ENCODE measurements at regions not wholly inside any gene's neighbourhood (a gene's known extent, or its start where the extent isn't known, plus 50 kb on each side); places are given as distances from the start of the nearest gene placed in this dataset.

DNA sequence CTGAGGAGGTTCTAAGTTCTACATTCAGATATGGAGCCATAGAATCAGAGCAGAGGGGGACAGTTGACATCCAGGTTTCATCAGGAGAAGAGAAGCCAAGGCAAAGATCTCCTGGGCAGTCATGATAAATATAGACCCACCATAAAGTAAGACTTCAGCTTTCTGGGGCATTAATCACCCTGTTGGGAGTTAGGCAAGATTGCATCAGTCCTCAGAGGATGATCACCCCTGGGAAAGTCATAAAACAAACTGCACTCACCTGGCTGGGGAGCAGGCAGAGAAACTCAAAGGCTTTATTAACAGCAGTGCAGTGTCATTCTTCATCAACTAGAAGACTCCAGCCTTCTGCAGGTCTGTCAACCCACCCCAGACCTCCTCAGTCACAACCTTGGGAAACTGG is 301.3 kb upstream of the JARID2 start:
- DNase-seq (ENCODE audit: low spot score): no peak

DNA sequence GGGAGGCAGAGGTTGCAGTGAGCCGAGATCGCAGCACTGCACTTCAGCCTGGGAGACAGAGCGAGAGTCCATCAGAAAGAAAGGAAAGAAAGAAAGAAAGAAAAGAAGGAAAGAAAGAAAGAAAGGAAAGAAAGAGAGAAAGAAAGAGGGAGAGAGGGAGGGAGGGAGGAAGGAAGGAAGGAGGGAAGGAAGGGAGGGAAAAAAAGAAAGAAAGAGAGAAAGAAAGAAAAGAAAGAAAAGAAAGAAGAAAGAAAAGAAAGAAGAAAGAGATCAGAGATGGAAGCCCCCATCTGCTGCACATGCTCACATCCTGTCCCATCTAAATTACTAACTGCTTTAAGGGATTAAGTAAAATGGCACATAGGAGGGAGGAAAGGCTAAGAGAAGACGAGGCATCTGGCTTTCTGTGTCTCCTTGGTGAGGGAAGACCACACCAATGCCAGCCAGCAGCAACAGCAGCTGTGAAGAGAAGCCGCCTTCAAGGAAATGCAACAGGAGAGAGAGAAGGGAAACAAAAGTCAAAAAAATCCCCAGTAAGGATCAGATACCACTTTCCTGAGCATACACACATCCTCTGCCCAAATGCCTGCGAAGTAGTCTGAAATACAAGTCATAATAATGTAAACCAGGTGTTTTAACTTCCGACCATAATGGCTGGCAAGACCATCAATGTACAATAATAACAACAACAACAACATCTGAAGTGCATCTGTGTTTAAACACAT is 300.2 kb upstream of the JARID2 start:
- no peak for DNase-seq (ENCODE audit: low spot score)

DNA sequence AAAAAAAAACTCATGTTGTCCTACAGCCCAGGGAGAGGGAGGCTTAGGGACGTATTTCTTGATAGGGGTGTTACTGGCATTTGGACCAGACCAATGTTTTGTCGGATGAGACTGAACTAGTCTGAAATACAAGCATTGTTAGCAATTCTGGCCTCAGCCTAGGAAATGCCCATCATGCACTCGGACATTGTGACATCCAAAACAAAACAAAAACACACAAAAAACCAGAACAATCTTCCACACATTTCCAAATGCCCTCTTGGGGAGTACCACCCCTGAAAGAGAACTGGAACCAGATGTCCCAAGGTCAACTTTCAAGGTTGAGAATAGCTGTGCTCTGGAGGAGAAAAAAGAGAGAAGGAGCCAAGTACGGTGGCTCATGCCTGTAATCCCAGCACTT is 299.1 kb upstream of the JARID2 start:
- no peak for DNase-seq (ENCODE audit: low spot score)

DNA sequence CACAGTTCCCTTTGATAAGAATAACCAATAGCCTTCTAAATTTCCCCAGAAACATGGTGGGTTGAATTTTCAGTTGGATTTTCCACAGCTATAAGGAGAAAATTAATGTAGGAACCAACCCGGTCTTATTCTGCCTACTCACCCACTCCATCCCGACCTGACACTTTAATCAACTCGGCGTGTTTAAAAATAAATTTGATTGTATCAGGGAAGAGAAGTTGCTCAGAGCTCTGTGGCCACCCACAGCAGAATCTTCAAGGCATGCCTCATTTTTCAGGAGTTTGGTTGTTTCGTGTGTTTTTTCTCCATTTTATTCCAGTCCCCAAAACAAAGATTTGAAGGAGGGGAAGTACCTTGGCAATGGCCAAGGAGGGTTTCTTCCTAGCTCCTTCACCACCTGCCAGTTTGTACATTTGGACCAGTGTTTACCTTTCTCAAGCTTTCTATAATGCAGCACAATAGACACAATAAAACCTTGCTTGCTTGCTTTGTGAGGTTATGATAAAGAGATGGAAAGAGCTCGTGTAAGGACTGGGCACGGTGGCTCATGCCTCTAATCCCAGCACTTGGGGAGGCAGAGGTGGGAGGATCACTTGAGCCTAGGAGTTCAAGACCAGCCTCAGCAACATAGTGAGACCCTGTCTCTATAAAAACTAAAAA is 297.2 kb upstream of the JARID2 start:
- DNase-seq (ENCODE audit: low spot score): no peak

DNA sequence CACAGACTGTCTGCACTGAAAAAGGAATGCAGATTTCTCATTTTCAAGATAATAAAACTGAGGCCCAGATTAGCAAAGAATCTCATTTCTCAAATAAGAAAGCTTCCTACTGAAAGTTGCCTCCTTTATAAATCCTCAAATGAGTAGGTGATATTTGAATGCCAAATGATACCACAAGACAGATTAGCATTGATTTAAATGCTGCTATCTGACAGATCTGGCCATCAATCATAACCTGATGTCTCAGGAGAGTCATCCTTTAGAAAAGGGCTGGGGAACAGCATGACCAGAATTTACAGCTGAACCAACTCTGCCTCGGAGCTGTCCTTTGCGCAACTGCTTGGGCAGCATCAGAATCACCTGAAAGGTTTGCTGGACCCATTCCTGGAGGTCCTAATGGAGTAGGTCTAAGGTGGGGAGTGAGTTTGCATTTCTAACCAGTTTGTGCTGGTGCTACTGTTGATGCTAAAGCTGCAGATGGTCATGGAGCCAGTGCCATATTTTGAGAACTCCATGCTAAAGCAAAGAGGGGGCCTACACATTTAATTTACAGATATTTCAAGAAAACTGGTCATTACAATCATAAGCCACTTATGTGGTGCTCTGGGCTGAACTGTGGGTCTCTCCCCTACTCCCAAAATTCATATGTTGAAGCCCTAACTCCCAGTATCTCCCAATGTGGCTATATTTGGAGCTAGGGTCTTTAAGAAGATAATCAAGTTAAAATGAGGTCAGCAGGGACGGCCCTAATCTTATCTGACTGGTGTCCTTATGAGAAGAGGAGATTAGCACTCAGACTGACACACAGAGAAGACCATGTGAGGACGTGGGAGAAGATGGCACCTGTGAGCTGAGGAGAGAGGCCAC is 295.5 kb upstream of the JARID2 start:
- no peak for DNase-seq (ENCODE audit: low spot score)

DNA sequence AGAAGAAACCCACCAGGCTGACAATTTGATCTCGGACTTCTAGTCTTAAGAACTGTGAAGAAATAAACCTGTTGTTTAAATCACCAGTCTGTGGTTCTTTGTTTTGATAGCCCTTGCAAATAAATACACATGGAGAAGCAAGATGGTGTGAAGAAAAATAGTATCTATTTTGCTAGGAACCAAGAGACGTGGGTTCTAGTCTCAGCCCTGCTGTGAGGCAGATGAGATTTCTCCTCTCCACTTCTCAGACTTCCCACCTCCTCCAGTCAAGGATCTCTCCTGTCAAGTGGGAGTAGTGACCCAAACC is 294.9 kb upstream of the JARID2 start:
- no peak for DNase-seq (ENCODE audit: low spot score)

DNA sequence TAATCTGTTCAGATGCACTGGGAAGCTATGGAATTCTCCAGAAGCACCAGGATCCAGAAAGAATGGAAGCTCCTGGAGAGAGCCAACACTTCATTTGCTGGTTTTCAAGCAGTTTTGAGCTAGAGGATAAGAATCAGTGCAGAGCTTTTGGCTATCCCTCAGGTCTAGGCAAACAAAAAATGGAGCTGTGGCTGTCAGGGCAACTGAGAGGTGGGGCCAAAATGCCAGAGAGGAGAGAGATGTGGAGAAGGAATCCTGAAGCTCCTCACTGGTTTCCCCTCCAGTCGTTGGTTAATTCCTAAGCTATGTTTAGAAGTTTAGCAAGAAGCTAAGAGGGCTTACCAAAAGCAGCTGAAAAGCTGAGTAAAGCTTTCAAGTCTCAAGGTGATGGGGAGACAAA is 294.2 kb upstream of the JARID2 start:
- no peak for DNase-seq (ENCODE audit: low spot score)

DNA sequence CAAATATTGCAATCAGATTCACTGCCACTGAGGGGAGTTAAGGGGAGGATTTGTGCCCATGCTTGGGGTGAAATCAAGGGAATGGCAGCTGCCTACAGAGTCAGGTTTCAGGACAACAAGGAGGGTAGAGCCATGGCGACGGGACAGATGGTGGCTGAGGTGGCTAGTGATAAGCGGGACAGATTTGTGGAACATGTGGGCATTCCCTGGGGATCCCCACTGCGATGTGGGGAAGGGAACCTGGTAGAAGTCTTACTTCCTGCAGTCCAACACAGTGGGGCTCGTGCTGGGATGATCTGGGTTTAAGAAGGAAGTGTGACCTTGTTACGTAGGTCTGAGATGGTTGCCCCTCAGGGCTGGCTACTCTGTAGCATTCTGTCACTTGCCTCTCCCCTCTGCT is 292.0 kb upstream of the JARID2 start:
- no peak for DNase-seq (ENCODE audit: low spot score)

DNA sequence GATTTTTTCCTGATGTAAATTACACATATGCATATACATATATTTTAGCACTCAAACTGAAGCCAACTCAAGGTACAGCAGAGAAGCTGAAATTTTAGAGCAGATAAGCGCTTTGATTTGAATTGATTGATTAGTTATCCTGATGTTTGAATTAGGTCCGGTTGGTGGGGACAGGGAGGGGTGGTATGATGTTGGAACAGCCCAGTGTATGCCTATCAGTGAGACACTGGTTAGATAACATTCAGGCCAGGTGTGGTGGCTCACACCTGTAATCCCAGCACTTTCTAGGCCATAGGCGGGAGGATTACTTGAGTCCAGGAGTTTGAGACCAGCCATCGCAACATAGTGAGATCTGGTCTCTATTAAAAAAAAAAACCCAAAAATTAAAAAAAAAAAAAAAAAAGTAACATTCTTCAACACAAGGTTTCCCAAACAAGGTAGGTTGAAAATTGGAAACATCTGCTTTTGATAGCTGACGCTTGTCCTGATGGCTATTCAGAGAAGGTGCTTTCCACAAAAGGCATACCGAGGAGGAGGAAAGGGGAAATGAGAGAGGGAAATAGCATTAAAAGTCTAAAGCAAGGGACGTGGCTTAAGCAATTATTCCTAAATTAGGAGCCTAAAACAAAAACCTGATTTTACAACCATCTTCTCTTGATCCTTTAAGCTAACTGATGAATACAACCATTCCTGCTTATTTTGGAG is 288.4 kb upstream of the JARID2 start:
- DNase-seq (ENCODE audit: low spot score): no peak

DNA sequence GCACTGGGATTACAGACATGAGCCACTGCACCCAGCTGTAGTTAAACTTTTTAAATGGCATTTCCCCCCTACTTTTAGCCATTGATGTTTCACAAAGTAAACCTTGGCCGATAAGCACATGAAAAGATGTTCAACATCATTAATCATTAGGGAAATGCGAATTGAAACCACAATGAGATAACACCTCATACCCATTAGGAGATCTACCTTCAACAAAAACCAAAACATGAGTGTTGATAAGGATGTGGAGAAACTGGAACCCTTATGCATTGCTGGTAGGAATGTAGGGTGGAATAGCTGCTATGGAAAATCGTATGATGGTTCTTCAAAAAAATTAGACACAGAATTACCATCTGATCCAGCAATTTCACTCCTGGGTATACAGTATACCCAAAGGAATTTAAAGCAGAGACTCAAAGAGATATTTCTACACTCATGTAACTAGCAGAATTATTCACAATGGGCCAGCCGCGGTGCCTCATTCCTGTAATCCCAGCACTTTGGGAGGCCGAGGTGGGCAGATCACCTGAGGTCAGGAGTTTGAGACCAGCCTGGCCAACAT is 286.5 kb upstream of the JARID2 start:
- no peak for DNase-seq (ENCODE audit: low spot score)

DNA sequence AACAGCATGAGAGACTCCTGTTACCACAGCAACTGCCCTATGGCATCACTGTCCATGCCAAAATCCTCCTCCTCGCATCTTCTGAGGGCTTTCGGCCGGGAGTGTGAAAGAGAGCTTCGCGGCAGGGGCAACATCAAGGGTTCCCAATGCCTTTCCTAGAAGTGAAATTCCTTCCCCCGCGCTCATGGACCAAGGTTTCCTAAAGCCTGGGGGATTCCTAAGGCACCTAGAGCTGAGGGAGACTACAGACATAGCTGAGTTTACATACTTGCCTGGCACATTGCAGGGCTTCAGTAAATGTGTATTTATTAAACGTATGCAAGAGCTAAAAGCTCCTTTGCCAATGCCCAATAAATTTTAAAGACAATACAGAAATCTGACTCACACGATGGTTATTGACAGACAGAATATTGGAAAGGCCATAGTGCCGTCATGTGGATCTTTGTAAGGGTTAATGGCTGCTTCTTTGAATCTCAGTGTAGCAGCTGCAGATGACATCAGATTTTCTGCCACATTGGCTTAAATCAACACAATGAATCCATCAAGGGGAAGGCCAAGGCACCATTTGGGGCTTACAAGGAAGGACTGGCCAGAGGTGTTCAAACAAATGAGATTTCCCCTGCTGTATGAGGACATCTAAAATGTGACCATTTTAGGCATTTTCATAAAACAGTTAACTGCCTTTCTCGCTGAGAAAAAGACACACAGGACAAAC is 281.2 kb upstream of the JARID2 start:
- no peak for DNase-seq (ENCODE audit: low spot score)

DNA sequence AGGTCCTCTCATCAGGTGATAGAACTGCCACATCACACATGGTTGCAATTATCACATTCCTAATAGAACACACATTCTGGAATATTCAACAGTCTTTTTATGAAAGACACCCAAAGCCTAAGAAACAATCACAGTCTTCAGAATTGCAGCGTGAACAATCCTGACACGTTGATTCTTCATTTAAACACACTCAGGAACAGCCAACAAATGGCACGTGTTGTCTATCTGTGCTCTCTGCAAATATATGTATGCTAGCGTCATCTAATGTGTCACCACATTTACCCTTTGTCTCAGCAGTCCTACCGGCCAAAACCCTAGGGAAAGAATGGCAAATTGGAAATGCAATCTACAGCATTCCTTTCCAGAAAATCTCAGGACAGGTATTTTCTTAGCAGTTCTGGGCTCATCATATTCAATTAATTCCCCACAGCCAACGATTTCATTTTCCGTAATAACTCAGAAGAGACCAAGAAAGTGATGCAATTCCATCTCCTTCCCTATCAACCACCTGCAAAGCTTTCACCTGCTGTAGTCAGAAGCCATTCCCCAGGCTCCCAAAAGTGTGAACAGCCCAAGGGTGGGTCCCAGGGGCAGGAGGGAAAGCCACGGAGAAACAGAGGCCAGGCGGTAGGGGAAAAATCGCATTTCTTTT is 280.3 kb upstream of the JARID2 start:
- no peak for DNase-seq (ENCODE audit: low spot score)

DNA sequence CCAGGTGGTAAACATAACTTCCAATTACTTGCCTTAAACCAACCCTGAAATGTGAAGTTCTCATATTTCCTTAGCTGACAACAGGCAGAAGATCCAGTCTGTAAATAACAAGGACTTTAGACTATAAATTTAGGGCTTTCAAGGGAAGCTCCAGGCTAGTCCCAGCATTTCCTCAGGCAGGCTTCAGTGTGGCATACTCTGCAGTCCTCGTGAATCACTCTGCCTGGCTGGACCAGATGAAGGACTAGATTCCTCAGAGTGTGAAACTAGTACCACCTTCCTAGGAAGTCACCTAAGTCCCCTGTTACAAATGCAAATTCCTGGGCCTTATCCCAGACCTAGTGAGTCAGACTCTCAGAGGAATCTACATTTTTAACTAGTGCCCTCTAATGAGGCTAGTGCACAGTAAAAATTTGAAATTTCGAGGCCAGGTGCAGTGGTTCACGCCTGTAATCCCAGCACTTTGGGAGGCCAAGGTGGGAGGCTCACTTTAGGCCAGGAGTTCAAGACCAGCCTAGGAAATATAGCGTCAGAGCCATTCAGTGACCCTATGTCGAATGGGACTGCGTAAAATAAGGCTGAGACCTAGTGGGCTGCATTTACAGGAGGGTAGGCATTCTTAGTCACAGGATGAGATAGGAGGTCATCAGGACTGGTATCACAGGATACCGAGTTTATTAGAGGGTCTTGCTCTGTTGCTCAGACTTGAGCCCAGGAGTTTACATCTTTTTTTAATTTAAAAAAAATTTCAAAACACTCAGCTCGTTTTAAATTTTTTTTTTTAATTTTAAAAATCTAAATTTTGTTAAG is 279.6 kb upstream of the JARID2 start:
- DNase-seq (ENCODE audit: low spot score): no peak

DNA sequence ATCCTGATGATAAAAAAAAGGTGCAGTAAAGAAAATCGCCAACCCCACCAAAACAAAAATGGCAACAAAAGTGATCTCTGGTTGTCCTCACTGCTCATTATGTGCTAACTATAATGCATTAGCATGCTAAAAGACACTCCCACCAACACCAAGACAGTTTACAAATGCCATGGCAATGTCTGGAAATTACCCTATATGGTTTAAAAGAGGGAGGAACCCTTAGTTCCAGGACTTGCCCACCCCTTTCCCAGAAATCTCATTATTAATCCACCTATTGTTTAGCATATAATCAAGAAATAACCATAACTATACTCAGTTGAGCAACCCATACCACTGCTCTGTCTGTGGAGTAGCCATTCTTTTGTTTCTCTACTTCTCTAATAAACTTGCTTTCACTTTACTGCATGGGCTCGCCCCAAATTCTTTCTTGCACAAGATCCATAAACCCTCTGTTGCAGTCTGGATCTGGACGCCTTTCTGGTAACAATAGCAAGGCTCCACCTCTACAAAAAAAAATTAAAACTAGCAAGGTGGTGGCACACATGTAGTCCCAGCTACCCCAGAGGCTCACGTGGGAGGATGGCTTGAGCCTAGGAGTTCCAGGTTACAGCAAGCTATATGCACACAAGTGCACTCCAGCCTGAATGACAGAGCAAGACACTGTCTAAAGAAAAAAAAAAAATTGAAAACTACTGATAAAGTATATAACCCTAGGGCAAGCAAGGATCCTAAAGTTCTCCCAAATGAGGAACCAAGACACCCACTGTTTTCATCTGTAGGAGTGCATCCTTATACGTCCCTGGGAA is 278.8 kb upstream of the JARID2 start:
- DNase-seq (ENCODE audit: low spot score): no peak

DNA sequence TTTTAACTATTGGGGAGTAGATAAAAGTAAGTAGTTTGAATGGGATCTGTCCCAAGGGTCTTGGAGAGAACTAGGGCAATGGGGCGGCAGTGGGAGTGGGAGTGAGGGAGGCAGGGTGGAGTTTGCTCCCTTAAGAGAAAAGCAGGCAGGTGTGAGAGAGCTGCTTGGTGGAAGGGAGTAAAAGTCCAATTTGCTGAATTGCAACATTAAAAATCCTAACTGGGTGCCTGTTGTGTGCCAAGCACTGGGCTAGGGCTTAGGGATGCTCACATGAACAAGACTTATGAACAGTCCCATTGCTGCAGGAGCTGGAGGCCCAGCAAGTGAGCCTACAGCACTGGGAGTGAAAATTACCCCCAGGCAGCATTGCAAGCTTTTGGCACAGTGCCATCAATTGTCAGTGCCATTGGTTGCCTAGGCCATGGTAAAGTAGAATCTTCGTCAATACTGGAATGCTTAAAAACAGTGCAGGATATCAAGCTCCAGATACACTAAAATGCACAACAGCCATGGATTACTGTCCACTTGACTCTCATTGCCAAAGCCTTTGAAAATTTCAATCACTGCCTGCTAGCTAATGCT is 277.7 kb upstream of the JARID2 start:
- no peak for DNase-seq (ENCODE audit: low spot score)

DNA sequence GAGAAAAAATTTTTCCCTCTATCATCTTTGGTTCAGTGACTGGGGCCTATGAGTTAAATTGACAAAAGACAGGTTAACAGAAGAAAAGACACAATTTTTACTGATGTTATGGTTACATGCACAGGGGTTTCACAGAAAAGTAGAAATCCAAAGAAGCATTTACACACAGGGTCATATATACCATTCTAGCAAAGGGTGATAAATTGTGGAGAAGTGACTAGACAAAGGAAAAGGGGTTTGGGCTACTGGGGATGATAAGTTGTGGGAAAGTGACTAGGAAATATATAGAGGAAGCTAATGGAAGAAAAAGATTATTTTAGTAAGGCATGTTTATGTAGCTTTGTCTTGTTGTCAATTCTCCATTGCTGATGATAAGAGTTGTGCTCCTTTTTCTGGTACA is 276.7 kb upstream of the JARID2 start:
- DNase-seq (ENCODE audit: low spot score): no peak

DNA sequence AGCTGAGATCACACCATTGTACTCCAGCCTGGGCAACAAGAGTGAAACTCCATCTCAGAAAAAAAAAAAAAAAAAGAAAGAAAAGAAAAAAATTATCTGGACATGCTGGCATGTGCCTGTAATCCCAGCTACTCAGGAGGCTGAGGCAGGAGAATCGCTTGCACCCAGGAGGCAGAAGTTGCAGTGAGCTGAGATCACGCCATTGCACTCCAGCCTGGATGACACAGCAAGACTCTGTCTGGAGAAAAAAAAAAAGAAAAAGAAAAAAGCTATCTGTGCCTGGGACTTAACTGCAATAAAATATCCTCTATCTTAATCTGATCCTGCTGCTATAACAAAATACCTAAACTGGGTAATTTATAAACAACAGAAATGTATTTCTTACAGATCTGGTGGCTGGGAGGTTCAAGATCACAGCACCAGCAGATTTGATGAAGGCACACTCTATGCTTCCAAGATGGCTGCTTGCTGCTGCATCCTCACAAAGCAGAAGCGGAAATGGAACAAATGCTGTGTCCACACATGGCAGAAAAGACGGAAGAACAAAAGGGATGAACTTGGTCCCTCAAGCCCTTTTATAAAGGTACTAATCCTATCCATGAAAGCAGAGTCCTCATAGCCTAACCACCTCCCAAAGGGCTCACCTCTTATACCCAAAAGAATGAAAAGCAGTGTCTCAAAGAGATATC is 273.3 kb upstream of the JARID2 start:
- DNase-seq (ENCODE audit: low spot score): no peak

DNA sequence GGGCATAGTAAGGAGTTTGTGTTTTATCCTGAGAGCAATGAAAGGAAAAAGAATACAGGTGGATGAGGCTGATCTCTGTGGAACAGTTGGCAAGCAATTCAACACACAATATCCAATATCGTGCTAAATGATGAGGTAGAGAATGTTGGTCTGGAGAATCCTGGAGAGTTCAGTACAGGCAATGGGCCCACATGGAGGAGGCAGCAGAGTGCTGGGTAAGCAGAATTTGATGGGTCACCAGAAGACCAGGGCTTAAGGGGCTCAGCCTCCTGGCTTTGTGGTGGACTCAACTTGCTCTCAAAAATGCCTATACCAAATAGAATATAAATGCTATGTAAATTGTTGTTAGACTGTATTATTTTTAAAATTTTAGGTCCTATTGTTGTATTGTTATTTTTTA is 271.5 kb upstream of the JARID2 start:
- DNase-seq (ENCODE audit: low spot score): no peak
